Liver (tissue), 8 donors: ENCODE measurements at regions not wholly inside any gene's neighbourhood (a gene's known extent, or its start where the extent isn't known, plus 50 kb on each side); places are given as distances from the start of the nearest gene placed in this dataset.

ENCODE experiments used
- DNase-seq: peaks from one replicate; pipeline ENCODE4 v3.0.0-alpha.2; 2017; ENCODE audit warnings: low spot score
- H3K27ac ChIP-seq, 2 donors: one replicate each; pipeline ENCODE4 v1.7.0; 2013; ENCODE audit warnings: inconsistent platforms in 2 of 2, low read length in 2 of 2, control low read depth in 1 of 2, low read depth in 1 of 2, mild to moderate bottlenecking in 1 of 2
- H3K27me3 ChIP-seq, 4 donors: one replicate each; pipeline versions ENCODE4 v1.6.1 to v1.7.0; 2013; ENCODE audit warnings: low read length in 3 of 4, inconsistent platforms in 1 of 4, mild to moderate bottlenecking in 1 of 4, moderate library complexity in 1 of 4; ENCODE audit not compliant: control insufficient read depth in 4 of 4, insufficient read depth in 4 of 4
- H3K36me3 ChIP-seq, 4 donors: one replicate each; pipeline versions ENCODE4 v1.6.1 to v1.7.0; 2013; ENCODE audit warnings: low read length in 3 of 4, mild to moderate bottlenecking in 3 of 4, low read depth in 1 of 4, moderate library complexity in 1 of 4; ENCODE audit not compliant: control insufficient read depth in 4 of 4, insufficient read depth in 3 of 4
- H3K4me1 ChIP-seq, 4 donors: one replicate each; pipeline versions ENCODE4 v1.6.1 to v1.7.0; 2013; ENCODE audit warnings: low read length in 3 of 4, mild to moderate bottlenecking in 3 of 4, moderate library complexity in 1 of 4; ENCODE audit not compliant: control insufficient read depth in 4 of 4, insufficient read depth in 4 of 4
- H3K4me3 ChIP-seq, 3 donors: one replicate each; pipeline versions ENCODE4 v1.6.1 to v1.7.0; 2013; ENCODE audit warnings: low read length in 3 of 3, control low read depth in 1 of 3, low read depth in 1 of 3, mild to moderate bottlenecking in 1 of 3
- H3K9ac ChIP-seq, 2 donors: one replicate each; pipeline ENCODE4 v1.7.0; 2013; ENCODE audit warnings: low read length in 2 of 2, mild to moderate bottlenecking in 2 of 2, moderate library complexity in 2 of 2, control low read depth in 1 of 2, low read depth in 1 of 2
- H3K9me3 ChIP-seq, 4 donors: one replicate each; pipeline versions ENCODE4 v1.6.1 to v1.7.0; 2013; ENCODE audit warnings: low read length in 3 of 4; ENCODE audit not compliant: control insufficient read depth in 4 of 4
- ATF3 ChIP-seq: IDR thresholded peaks from 2 replicates; pipeline ENCODE4 v1.6.1; 2016; ENCODE audit warnings: antibody characterized with exemption
- CTCF ChIP-seq: fragments of 150-350 bp; IDR thresholded peaks from 2 replicates; pipeline ENCODE4 v1.5.1; 2017; ENCODE audit warnings: improper control_type of control experiment, low read depth, low read length; ENCODE audit not compliant: missing input control
- EGR1 ChIP-seq, 2 donors: IDR thresholded peaks; 2 replicates each; pipeline ENCODE4 v1.6.1; 2016 to 2018; ENCODE audit warnings: antibody characterized with exemption in 2 of 2, low read depth in 2 of 2
- FOXA1 ChIP-seq: IDR thresholded peaks from 2 replicates; pipeline ENCODE4 v1.6.1; 2016; ENCODE audit warnings: antibody characterized with exemption
- FOXA2 ChIP-seq: IDR thresholded peaks from 2 replicates; pipeline ENCODE4 v1.6.1; 2016; ENCODE audit warnings: antibody characterized with exemption
- GABPA ChIP-seq, 2 donors: IDR thresholded peaks in 1 of 2; conservative IDR thresholded peaks in 1 of 2; 2 replicates each; pipeline ENCODE4 v1.6.1; 2016; ENCODE audit warnings: antibody characterized with exemption in 2 of 2, mild to moderate bottlenecking in 1 of 2, moderate library complexity in 1 of 2
- HNF4A ChIP-seq, 2 donors: conservative IDR thresholded peaks; 2 replicates each; pipeline ENCODE4 v1.6.1; 2016; ENCODE audit warnings: antibody characterized with exemption in 2 of 2, mild to moderate bottlenecking in 2 of 2
- HNF4G ChIP-seq: IDR thresholded peaks from 2 replicates; pipeline ENCODE4 v1.6.1; 2016; ENCODE audit warnings: antibody characterized with exemption
- JUND ChIP-seq, 2 donors: IDR thresholded peaks; 2 replicates each; pipeline ENCODE4 v1.6.1; 2016; ENCODE audit warnings: antibody characterized with exemption in 2 of 2
- MAX ChIP-seq: IDR thresholded peaks from 2 replicates; pipeline ENCODE4 v1.6.1; 2016; ENCODE audit warnings: antibody characterized with exemption
- NR2F2 ChIP-seq: IDR thresholded peaks from 2 replicates; pipeline ENCODE4 v1.6.1; 2016; ENCODE audit warnings: antibody characterized with exemption
- RAD21 ChIP-seq, 2 donors: IDR thresholded peaks; 2 replicates each; pipeline ENCODE4 v1.6.1; 2016; ENCODE audit warnings: antibody characterized with exemption in 2 of 2, mild to moderate bottlenecking in 2 of 2
- REST ChIP-seq: IDR thresholded peaks from 2 replicates; pipeline ENCODE4 v1.6.1; 2016; ENCODE audit warnings: antibody characterized with exemption, mild to moderate bottlenecking
- RXRA ChIP-seq, 2 donors: IDR thresholded peaks; 2 replicates each; pipeline ENCODE4 v1.6.1; 2017 to 2018; ENCODE audit warnings: antibody characterized with exemption in 2 of 2, mild to moderate bottlenecking in 1 of 2
- SP1 ChIP-seq: IDR thresholded peaks from 2 replicates; pipeline ENCODE4 v1.6.1; 2018; ENCODE audit warnings: antibody characterized with exemption, mild to moderate bottlenecking
- TAF1 ChIP-seq: conservative IDR thresholded peaks from 2 replicates; pipeline ENCODE4 v1.6.1; 2016; ENCODE audit warnings: antibody characterized with exemption, mild to moderate bottlenecking
- YY1 ChIP-seq: IDR thresholded peaks from 2 replicates; pipeline ENCODE4 v1.6.1; 2016; ENCODE audit warnings: antibody characterized with exemption, mild to moderate bottlenecking
- ZBTB33 ChIP-seq: IDR thresholded peaks from 2 replicates; pipeline ENCODE4 v1.6.1; 2016; ENCODE audit warnings: antibody characterized with exemption
- WGBS: extraction: QIAGEN DNeasy Blood & Tissue Kit; methylation state at CpG from one replicate; pipeline ENCODE4 v1.1.7; 2013; 5-methylcytosine and 5-hydroxymethylcytosine counted together
- donor health status: healthy.
- donor health status: healthy.
- donor health status: healthy.
- donor health status: healthy.
- donor health status: healthy.

- TF ChIP-seq ATF3 (no peak), NR2F2 (no peak)
Measured at GRCh38 chr6:138036111-138036510, 71.1 kb downstream of the PERP start (continued).

GRCh38 chr6:138037009-138037504 is 70.2 kb downstream of the PERP start:
- Histone ChIP-seq H3K9ac (no peak overlapping the region), H3K36me3 (no peaks in the 10 kb centered on the region), H3K4me1 (no peaks in the 10 kb centered on the region), H3K27me3 (no peaks in the 10 kb centered on the region), H3K4me3 (no peak overlapping the region), H3K27ac (no peak overlapping the region), H3K9me3 (peaks cover 0 to 4% (median 0%) of the 10 kb centered on the region in 4 donors)
- no peak for TF ChIP-seq RXRA (IDR thresholded peaks at IDR 0.05)
- no peak for TF ChIP-seq ATF3
- no peak for TF ChIP-seq EGR1 (IDR thresholded peaks at IDR 0.05; ENCODE audit: low read depth in 2 of 2)
- no peak for TF ChIP-seq GABPA (IDR thresholded peaks at IDR 0.05 in 1 of 2, conservative IDR thresholded peaks at IDR 0.05 in 1 of 2)
- no peak for TF ChIP-seq FOXA2
- no peak for DNase-seq
- 90% methylated on average over 4 of the region's 4 CpGs for WGBS

GRCh38 chr6:138038142-138038870 is 68.9 kb downstream of the PERP start:
- 95% methylated on average over 7 of the region's 7 CpGs for WGBS
- Histone ChIP-seq H3K4me1 (no peaks in the 10 kb centered on the region), H3K9me3 (peaks cover 0 to 4% (median 0%) of the 10 kb centered on the region in 4 donors), H3K27me3 (no peaks in the 10 kb centered on the region), H3K27ac (no peak overlapping the region), H3K9ac (no peak overlapping the region), H3K4me3 (no peak overlapping the region), H3K36me3 (no peaks in the 10 kb centered on the region)
- TF ChIP-seq GABPA (IDR thresholded peaks at IDR 0.05 in 1 of 2, conservative IDR thresholded peaks at IDR 0.05 in 1 of 2) (no peak), RAD21 (IDR thresholded peaks at IDR 0.05) (no peak), TAF1 (no peak), YY1 (no peak), RXRA (IDR thresholded peaks at IDR 0.05) (no peak), FOXA2 (no peak), CTCF (no peak), ZBTB33 (no peak), FOXA1 (no peak), NR2F2 (no peak), HNF4G (no peak), MAX (no peak), ATF3 (no peak), HNF4A (conservative IDR thresholded peaks at IDR 0.05) (no peak), JUND (IDR thresholded peaks at IDR 0.05) (no peak), REST (no peak), SP1 (no peak), EGR1 (IDR thresholded peaks at IDR 0.05; ENCODE audit: low read depth in 2 of 2) (no peak)
- no peak for DNase-seq
